ENCODE measurements at regions not wholly inside any gene's neighbourhood (a gene's known extent, or its start where the extent isn't known, plus 50 kb on each side); places are given as distances from the start of the nearest gene placed in this dataset.

GRCh38 chr1:168795681-168796080, 66.7 kb upstream of the DPT start:
- Mint-ChIP-seq H3K36me3 (ENCODE audit: low read depth, unreplicated experiment) (no peaks in the 10 kb centered on the region), H3K9me3 (ENCODE audit: unreplicated experiment) (no peaks in the 10 kb centered on the region), H3K27ac (ENCODE audit: unreplicated experiment) (no peak overlapping the region), H3K4me1 (ENCODE audit: low read depth, unreplicated experiment) (no peaks in the 10 kb centered on the region), H3K27me3 (ENCODE audit: low read depth, unreplicated experiment) (no peaks in the 10 kb centered on the region), H3K4me3 (ENCODE audit: unreplicated experiment) (no peak overlapping the region)
- Histone ChIP-seq H3K79me2 (ENCODE audit: insufficient read depth, low read length) (no peaks in the 10 kb centered on the region), H3K9ac (ENCODE audit: low read length) (no peak overlapping the region), H3K4me1 (ENCODE audit: insufficient read depth, low read length) (no peaks in the 10 kb centered on the region), H4K20me1 (ENCODE audit: insufficient read depth, low read length) (no peaks in the 10 kb centered on the region), H3K9me3 (ENCODE audit: insufficient read depth, low read depth, low read length) (no peaks in the 10 kb centered on the region), H3K4me3 (ENCODE audit: insufficient read depth, low read depth, low read length) (no peak overlapping the region), H3K27ac (ENCODE audit: low read depth, low read length) (no peak overlapping the region), H3K27me3 (ENCODE audit: insufficient read depth, low read length) (no peaks in the 10 kb centered on the region), H2AFZ (ENCODE audit: low read depth, low read length) (no peak overlapping the region), H3K36me3 (ENCODE audit: insufficient read depth, low read length) (no peaks in the 10 kb centered on the region), H3K4me2 (ENCODE audit: low read length) (no peak overlapping the region)
- FAIRE-seq (no peak), DNase-seq (ENCODE audit: low read depth) (no peak)
- TF ChIP-seq CTCF (IDR thresholded peaks at IDR 0.05; ENCODE audit: insufficient read depth, low read depth, low read length) (no peak), EZH2 (IDR thresholded peaks at IDR 0.05; ENCODE audit: insufficient read depth, low read length) (no peak)

DNA sequence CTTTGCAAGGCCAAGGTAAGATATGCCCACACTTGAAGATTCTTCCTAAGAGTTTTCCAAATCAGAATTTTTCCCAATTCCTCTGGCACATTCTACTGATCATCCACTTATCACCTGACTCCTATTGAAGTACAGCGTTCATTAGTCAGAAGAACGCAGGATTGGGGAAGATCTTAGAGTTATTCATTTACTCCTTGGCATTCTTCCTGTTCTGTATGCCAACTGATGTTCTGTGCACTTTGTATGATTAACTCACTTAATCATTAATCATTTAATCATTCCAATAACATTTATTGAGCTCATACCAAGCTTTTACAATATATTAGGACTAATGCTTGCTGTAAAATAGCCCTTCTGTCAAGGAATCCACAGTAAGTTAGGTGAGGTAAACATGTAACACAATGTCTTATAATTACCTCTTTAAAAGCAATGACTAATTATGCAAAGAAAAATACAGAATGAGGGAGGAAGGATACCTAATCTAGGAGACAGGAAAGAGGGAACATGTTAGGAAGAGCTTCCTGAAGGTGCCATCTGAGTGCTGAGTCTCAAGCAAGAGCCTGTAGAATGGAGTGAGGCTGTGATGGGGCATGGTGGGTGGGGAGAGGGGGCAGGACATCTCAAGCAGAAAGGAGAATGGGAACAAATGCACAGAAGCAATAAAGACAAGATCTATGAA, 71.1 kb upstream of the DPT start:
- no peak overlapping the region for H3K4me2 ChIP-seq (ENCODE audit: low read length)
- Mint-ChIP-seq H3K4me3 (ENCODE audit: unreplicated experiment) (no peak overlapping the region), H3K27ac (ENCODE audit: unreplicated experiment) (no peak overlapping the region), H3K9me3 (ENCODE audit: unreplicated experiment) (no peaks in the 10 kb centered on the region), H3K27me3 (ENCODE audit: low read depth, unreplicated experiment) (no peaks in the 10 kb centered on the region), H3K36me3 (ENCODE audit: low read depth, unreplicated experiment) (no peaks in the 10 kb centered on the region), H3K4me1 (ENCODE audit: low read depth, unreplicated experiment) (peaks cover 7% of the 10 kb centered on the region)
- no peak overlapping the region for H3K9ac ChIP-seq (ENCODE audit: low read length)
- H2AFZ ChIP-seq (ENCODE audit: low read depth, low read length): no peak overlapping the region
- no peak overlapping the region for H3K27ac ChIP-seq (ENCODE audit: low read depth, low read length)
- no peaks in the 10 kb centered on the region for H4K20me1 ChIP-seq (ENCODE audit: insufficient read depth, low read length)
- TF ChIP-seq EZH2 (IDR thresholded peaks at IDR 0.05; ENCODE audit: insufficient read depth, low read length) (no peak), CTCF (IDR thresholded peaks at IDR 0.05; ENCODE audit: insufficient read depth, low read depth, low read length) (no peak)
- no peak overlapping the region for H3K4me3 ChIP-seq (ENCODE audit: insufficient read depth, low read depth, low read length)
- no peaks in the 10 kb centered on the region for H3K36me3 ChIP-seq (ENCODE audit: insufficient read depth, low read length)
- H3K9me3 ChIP-seq (ENCODE audit: insufficient read depth, low read depth, low read length): no peaks in the 10 kb centered on the region
- DNase-seq (ENCODE audit: low read depth) (no peak), FAIRE-seq (no peak)
- no peaks in the 10 kb centered on the region for H3K4me1 ChIP-seq (ENCODE audit: insufficient read depth, low read length)
- no peaks in the 10 kb centered on the region for H3K79me2 ChIP-seq (ENCODE audit: insufficient read depth, low read length)
- H3K27me3 ChIP-seq (ENCODE audit: insufficient read depth, low read length): no peaks in the 10 kb centered on the region

- Histone ChIP-seq H3K4me3 (ENCODE audit: insufficient read depth, low read depth, low read length) (no peak overlapping the region), H3K36me3 (ENCODE audit: insufficient read depth, low read length) (no peaks in the 10 kb centered on the region), H3K27me3 (ENCODE audit: insufficient read depth, low read length) (no peaks in the 10 kb centered on the region), H3K4me1 (ENCODE audit: insufficient read depth, low read length) (no peaks in the 10 kb centered on the region), H3K4me2 (ENCODE audit: low read length) (no peak overlapping the region), H3K27ac (ENCODE audit: low read depth, low read length) (no peak overlapping the region), H4K20me1 (ENCODE audit: insufficient read depth, low read length) (no peaks in the 10 kb centered on the region), H3K9me3 (ENCODE audit: insufficient read depth, low read depth, low read length) (no peaks in the 10 kb centered on the region), H3K9ac (ENCODE audit: low read length) (no peak overlapping the region), H3K79me2 (ENCODE audit: insufficient read depth, low read length) (no peaks in the 10 kb centered on the region), H2AFZ (ENCODE audit: low read depth, low read length) (no peak overlapping the region)
- Mint-ChIP-seq H3K27ac (ENCODE audit: unreplicated experiment) (no peak overlapping the region), H3K4me1 (ENCODE audit: low read depth, unreplicated experiment) (peaks cover 7% of the 10 kb centered on the region), H3K27me3 (ENCODE audit: low read depth, unreplicated experiment) (no peaks in the 10 kb centered on the region), H3K9me3 (ENCODE audit: unreplicated experiment) (no peaks in the 10 kb centered on the region), H3K4me3 (ENCODE audit: unreplicated experiment) (no peak overlapping the region), H3K36me3 (ENCODE audit: low read depth, unreplicated experiment) (no peaks in the 10 kb centered on the region)
- peak; percentile 9 for DNase-seq (ENCODE audit: low read depth)
- TF ChIP-seq EZH2 (IDR thresholded peaks at IDR 0.05; ENCODE audit: insufficient read depth, low read length): no peak
- TF ChIP-seq CTCF (IDR thresholded peaks at IDR 0.05; ENCODE audit: insufficient read depth, low read depth, low read length): no peak
- FAIRE-seq: no peak
These were observed 72.2 kb upstream of the DPT start for GRCh38 chr1:168801032-168801745.

Data from astrocyte (in vitro differentiated cells and primary cell).